Suprapubic skin (tissue), 4 donors: ENCODE measurements at regions not wholly inside any gene's neighbourhood (a gene's known extent, or its start where the extent isn't known, plus 50 kb on each side); places are given as distances from the start of the nearest gene placed in this dataset.

ENCODE experiments used
- CTCF ChIP-seq, 2 donors: fragments of 200-600 bp in 1 of 2; fragments of 450-650 bp in 1 of 2; sonication (generic) in 1 of 2; IDR thresholded peaks; one replicate each; pipeline ENCODE4 v1.5.1; 2016 to 2019; ENCODE audit warnings: antibody characterized with exemption in 2 of 2, mild to moderate bottlenecking in 1 of 2, moderate library complexity in 1 of 2
- POLR2A ChIP-seq, 2 donors: fragments of 450-650 bp; IDR thresholded peaks; one replicate each; pipeline ENCODE4 v1.6.1; 2017; ENCODE audit warnings: antibody characterized with exemption in 2 of 2, mild to moderate bottlenecking in 2 of 2, moderate library complexity in 2 of 2
- POLR2AphosphoS5 ChIP-seq, 3 donors: sonication (generic); formaldehyde crosslinking; IDR thresholded peaks; one replicate each; pipeline ENCODE4 v1.6.1; 2017; ENCODE audit warnings: antibody characterized with exemption in 3 of 3

- no peak for TF ChIP-seq CTCF (IDR thresholded peaks at IDR 0.05)
- TF ChIP-seq POLR2A (IDR thresholded peaks at IDR 0.05), result no peak
- no peak for TF ChIP-seq POLR2AphosphoS5 (IDR thresholded peaks at IDR 0.05)
Measured at GRCh38 chr6:40251637-40252300, 317.5 kb upstream of the MOCS1 start.
